Stimulated activated CD8-positive, alpha-beta memory T cell treated with anti-CD3 and anti-CD28 coated beads, Interleukin-15, amount 100 ng/mL, for 4 hours (primary cell): ENCODE measurements at regions not wholly inside any gene's neighbourhood (a gene's known extent, or its start where the extent isn't known, plus 50 kb on each side); places are given as distances from the start of the nearest gene placed in this dataset.
"Not testable (repeated sequence)": the region's sequence is repeated elsewhere in the genome, so short reads cannot be mapped to it uniquely, and the experiment has no call there.

Experiments
- DNase-seq, 2 donors: peaks; one replicate each; pipeline ENCODE4 v3.0.0-alpha.2; 2020; ENCODE audit warnings: low read depth in 2 of 2

- DNase-seq: no peak
Observed at GRCh38 chr2:105498281-105498846, 99.5 kb upstream of the FHL2 start.

- DNase-seq: no peak
Observed at GRCh38 chr2:105497094-105497493, 98.2 kb upstream of the FHL2 start.

- DNase-seq: no peak
Observed at GRCh38 chr2:105496271-105496670, 97.4 kb upstream of the FHL2 start.

DNA sequence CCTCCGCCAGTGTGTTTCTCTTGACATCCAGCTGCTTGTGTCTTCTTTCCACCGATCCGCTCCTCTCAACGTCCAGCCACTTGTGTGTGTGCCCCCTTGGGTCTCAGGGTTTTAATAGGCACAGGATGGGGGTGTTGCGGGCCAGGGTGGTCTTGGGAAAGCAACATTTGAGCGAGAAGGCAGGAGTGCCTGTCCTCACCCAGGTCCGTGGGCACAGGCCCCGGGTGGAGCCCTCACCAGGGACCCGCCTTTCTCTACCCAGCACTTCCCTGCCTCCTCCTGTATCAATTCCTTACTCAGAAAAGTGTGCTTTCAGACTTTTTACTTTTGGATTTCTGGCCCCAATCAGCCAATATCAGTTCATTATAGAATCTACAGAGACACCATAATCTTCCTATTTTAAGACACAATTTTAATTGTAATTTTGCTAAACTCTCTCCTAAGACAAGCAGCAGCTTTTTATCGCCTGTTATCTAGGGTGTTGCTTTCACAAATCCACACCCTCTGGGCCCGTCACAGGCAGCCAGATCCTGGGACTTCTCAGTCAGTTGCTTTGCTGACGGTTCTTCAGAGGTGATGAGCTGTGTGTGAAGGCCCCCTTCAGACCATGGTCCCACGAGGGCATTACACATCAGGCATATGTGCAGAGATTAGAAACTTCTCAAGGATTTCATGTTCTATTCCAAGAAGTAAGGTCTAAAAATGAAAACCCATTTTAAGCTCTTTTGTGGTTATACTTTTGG, 96.0 kb upstream of the FHL2 start:
- DNase-seq: no peak

DNA sequence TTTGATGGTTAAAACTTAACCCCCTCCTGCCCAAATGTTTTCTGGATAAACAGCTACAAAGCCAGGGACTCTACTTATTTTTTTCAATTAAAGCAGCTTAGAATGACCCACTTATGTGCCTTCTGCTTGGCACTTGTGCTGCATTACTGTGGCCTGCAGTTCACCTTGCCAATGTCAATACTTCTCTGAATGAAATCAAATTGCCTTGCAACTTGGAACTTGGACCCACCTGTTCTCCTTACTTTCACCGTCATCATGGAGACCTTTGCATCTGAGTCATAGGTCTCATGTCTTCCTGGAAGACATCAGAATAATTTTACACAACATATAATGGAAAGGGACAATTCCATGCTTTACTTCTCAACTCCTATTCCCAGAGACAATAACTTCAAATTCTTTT, 92.1 kb upstream of the FHL2 start:
- no peak for DNase-seq

- DNase-seq: no peak
Observed at GRCh38 chr2:105490204-105490603, 91.4 kb upstream of the FHL2 start.

DNA sequence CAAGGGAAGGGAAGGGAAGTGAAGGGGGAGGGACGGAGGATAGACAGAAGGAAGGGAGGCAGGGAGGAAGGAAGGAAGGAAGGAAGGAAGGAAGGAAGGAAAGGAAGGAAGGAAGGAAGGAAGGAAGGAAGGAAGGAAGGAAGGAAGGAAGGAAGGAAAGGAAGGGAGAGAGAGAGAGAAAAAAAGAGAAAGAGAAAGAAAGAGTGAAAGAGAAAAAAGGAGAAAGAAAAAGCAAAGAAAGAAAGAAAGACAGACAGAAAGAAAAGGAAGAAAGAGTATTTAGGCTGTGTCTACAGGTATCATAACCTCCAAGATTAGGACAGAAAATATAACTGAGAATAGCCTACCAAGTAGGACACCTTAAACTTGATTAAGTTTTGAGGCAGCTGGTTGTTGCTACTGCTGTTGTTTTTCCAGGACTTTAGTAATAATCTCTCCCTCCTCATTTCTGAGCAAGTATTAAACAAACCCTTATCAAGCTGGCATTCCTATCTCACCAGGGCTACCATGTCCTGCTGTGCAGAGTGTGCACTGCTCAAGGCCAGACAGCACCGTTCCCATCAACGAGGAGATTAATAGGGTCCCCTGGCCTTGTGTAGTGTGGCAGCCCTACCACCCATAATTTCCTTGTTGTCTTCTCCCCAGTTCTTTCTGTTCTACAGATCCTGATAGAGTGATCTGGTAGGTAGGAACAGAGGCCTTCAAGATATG, 90.5 kb upstream of the FHL2 start:
- DNase-seq: no peak

DNA sequence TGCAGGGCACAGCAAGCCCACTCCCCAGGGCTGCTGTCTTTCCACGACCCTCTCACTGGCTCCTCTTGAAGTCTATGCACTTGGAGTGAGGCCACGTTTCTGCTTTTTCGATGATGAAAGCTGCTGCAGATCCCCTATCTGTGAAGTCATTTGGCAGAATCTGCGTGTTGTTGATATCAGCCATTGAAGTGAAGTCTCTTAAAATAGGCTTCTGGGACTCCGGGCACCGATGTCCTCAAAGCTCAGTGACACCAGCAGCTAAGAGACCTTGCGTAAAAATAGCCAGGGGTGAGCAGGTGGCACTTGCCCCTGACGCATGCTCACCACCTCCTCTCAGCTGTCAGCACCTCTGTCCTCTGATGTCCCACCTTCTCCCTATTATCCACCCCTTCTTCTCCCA, 89.4 kb upstream of the FHL2 start:
- no peak for DNase-seq

GRCh38 chr2:105487142-105488069, 88.6 kb upstream of the FHL2 start:
- no peak for DNase-seq

- DNase-seq: no peak
Observed at GRCh38 chr2:105486762-105487141, 87.9 kb upstream of the FHL2 start.

DNA sequence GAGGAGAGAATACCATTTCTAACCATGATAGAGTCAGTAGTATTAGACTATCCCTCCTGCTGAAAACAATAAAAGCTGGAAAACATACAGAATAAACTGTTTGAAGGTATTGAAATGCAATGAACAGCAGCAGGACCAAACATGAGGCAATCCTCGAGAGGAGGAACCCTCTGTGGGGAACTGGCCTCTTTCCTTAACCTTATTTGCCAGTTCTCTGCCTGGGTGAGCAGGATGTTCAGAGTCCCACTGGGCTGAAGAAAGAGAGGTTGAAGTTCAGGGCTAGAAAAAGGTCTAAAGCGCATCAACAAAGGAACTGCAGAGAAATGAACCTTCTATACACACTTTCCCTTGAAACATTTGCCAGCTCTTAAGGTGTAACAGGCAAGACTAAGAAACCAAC, 79.8 kb upstream of the FHL2 start:
- DNase-seq: no peak

DNA sequence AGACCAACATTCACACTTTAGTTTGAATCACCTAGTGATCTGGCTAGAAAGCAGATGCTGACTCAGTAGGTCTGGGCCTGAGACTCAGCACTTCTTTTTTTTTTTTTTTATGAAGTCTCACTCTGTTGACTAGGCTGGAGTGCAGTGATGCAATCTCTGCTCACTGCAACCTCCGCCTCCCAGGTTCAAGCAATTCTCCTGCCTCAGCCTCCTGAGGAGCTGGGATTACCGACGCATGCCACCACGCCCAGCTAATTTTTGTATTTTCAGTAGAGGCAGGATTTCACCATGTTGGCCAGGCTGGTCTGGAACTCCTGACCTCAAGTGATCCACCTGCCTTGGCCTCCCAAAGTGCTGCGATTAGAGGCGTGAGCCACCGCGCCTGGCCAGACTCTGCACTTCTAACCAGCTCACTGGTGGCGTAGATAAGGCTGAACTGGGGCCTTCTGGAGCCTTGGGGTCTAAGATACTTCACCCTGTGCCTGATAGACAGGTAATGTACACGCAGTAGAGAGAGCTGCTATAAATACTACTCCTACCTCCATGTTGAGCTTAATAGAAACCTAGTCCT, 78.3 kb upstream of the FHL2 start:
- not testable (repeated sequence) for DNase-seq

DNA sequence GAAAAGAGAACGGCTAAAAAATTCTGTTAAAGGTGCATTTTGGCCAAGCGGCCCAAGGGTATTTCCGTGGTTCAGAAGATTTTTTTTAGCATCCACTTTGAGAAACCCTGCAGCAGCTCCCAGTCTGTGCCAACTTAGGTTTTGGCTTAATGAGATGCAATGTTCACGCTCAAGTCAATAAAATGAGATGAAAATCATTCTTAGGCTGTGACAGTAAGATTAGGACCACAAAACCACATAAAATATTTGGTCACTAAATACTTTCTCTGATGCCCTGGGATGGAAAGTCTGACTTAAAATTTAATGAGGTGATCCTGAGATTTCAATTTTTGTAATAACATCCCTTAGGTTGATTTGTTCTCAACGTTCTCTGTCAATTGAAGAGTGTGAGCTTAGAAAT, 74.2 kb upstream of the FHL2 start:
- DNase-seq: no peak

DNA sequence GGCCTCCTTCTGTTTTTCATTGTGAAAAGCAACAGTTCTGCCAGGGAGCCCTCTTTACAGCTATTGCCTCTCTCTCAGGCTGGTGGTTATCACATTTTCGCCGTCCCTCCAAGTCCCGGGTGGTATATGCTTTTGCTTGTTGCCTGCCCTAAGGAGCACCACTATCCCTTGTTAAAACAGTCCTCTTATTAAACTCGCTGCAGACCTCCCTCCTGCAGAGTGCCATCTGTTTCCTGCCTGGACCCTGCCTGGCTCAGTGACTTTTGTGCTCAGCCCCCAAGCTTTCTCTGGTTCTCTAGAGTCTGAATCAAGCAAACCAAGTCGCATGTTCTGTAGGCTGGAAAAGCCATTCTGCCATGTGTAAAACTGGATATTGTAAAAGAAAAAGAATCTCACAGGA, 72.1 kb upstream of the FHL2 start:
- no peak for DNase-seq

DNA sequence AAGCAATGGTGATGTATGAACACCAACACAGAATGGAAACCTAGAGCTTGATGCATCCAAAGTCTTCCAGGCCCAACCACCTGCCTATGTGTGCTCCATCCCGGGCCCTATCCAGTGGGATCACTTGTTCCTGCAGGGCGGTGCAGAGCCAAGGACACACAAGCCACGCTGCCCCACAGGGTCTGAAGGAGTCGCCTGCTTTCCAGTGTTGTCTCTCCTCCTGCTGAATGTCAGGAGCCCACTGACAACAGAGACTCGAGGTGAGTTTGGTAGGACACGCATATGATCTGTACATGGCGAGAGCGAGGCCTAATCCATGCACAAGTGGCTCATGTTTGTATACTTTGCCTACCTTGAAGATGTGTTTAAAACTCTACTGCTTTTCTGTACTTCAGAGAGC, 70.9 kb upstream of the FHL2 start:
- DNase-seq: no peak

GRCh38 chr2:105468582-105469042, 69.8 kb upstream of the FHL2 start:
- DNase-seq: no peak

- DNase-seq: no peak
Observed at GRCh38 chr2:105464325-105464724, 65.5 kb upstream of the FHL2 start.

DNA sequence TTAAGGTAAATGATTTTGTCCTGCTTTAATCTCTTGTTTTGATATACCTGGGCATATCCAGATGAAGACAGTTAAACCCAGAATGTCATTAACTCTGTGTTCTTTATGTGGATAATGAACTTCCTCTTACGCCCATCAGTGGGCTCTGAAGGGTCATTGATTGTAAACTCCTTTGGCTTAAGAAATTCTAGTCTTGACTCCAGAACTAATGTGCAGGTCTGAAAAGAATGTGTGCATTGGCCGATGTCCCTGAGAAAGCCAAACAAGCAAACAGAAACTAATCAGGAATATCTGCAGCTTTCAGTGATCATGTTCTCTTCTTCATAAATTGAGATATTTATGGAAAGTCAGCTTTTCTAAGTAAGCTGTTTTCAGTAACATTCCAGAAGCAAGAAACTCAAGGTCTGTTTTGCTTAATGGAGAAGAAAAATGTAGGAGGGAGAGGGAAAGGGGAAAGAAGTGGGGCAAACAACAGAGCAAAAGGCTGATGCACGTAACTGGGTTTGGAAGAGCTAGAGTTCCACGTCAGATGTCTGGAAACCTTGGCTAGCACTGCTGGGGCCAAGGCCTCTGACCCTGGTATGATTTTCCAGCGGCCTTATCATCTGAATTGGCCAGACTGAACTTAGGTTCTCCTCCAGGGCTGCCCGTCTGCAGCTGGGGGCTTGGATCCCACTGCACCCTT, 61.3 kb upstream of the FHL2 start:
- no peak for DNase-seq

DNA sequence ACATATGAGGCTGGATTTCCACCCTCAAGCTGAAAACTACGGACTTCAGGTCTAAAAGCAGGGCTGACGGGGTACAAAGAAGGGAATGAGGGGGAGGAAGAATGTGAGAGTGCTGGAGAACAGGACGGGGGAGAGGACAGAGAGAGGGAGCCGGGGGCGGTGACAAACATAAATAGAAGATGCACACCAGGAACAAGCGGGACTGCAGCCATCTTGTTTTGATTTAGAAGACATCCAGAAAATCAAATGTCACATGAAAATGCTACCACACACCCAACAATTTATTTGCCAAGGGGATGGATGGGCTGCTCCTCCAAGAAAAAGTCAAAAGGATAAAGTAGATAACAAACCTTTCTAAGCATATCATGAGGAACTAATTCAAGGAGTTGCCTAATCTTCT, 59.2 kb upstream of the FHL2 start:
- DNase-seq: no peak

DNA sequence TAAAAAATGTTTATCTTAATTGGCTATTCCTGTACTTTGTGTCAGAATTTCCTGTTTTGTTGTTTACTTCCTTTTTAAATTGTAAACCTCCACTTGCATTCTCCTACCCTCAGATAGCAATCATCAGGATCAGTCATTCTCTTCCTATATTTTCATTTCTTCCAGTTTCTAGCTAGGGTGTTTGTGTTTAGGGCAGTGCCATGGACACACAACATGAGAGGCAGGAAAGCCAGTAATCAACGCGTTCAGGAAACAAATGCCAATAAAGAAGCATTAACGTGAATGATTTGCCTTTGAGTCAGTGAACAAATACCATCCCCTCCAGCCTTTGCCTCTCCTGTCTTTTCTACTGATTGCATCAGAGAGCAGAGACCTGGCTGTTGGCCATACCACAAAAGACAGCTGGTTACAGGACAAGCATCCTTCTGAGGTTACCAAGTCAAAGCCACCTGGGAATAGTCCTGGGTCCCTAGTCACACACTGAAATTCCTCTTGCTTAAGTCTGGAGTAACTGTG, 56.7 kb upstream of the FHL2 start:
- no peak for DNase-seq
